H9 (cell line): ENCODE measurements at regions not wholly inside any gene's neighbourhood (a gene's known extent, or its start where the extent isn't known, plus 50 kb on each side); places are given as distances from the start of the nearest gene placed in this dataset.
A peak's percentile ranks its signal among the peaks of the same experiment; 100 is the strongest.

Experiments
- DNase-seq: peaks from one replicate; pipeline ENCODE4 v3.0.0-alpha.2; 2017
- H2AFZ ChIP-seq: one replicate; pipeline ENCODE4 v1.6.1; 2013; ENCODE audit warnings: mild to moderate bottlenecking, low read length, control low read depth, moderate library complexity
- H2AK5ac ChIP-seq: 2 replicates; pipeline ENCODE4 v1.6.1; 2013; ENCODE audit warnings: low read length, control low read depth, mixed read lengths; ENCODE audit not compliant: insufficient read length
- H2BK120ac ChIP-seq: one replicate; pipeline ENCODE4 v1.6.1; 2013; ENCODE audit warnings: low read depth, mild to moderate bottlenecking, low read length, control low read depth, inconsistent platforms; ENCODE audit not compliant: poor library complexity, severe bottlenecking
- H2BK12ac ChIP-seq: 2 replicates; pipeline ENCODE4 v1.6.1; 2013; ENCODE audit warnings: low read length, control low read depth, mixed read lengths, low read depth; ENCODE audit not compliant: insufficient read length
- H2BK15ac ChIP-seq: 2 replicates; pipeline ENCODE4 v1.6.1; 2013; ENCODE audit warnings: low read depth, low read length, control low read depth
- H2BK20ac ChIP-seq: one replicate; pipeline ENCODE4 v1.6.1; 2013; ENCODE audit warnings: low read depth, mild to moderate bottlenecking, low read length, control low read depth, inconsistent platforms; ENCODE audit not compliant: poor library complexity, severe bottlenecking
- H2BK5ac ChIP-seq: 2 replicates; pipeline ENCODE4 v1.6.1; 2013; ENCODE audit warnings: low read length, control low read depth, mixed read lengths; ENCODE audit not compliant: insufficient read length
- H3K14ac ChIP-seq: 2 replicates; pipeline ENCODE4 v1.6.1; 2013; ENCODE audit warnings: low read length, control low read depth; ENCODE audit not compliant: insufficient read depth
- H3K18ac ChIP-seq: 2 replicates; pipeline ENCODE4 v1.6.1; 2013; ENCODE audit warnings: low read depth, mild to moderate bottlenecking, mixed read lengths, low read length, control low read depth; ENCODE audit not compliant: insufficient read length
- H3K23ac ChIP-seq: 2 replicates; pipeline ENCODE4 v1.6.1; 2013; ENCODE audit warnings: low read length, control low read depth, mixed read lengths, low read depth; ENCODE audit not compliant: insufficient read length
- H3K23me2 ChIP-seq: 2 replicates; pipeline ENCODE4 v1.6.1; 2013; ENCODE audit warnings: low read depth, mild to moderate bottlenecking, mixed read lengths, low read length, control low read depth; ENCODE audit not compliant: insufficient read length, poor library complexity, severe bottlenecking
- H3K27ac ChIP-seq: 2 replicates; pipeline ENCODE4 v1.5.1; 2013; ENCODE audit warnings: low read length, control low read depth, mixed read lengths, low read depth; ENCODE audit not compliant: insufficient read length
- H3K27me3 ChIP-seq: 2 replicates; pipeline ENCODE4 v1.6.1; 2013; ENCODE audit warnings: low read length, control low read depth, inconsistent platforms; ENCODE audit not compliant: insufficient read depth
- H3K4ac ChIP-seq: 2 replicates; pipeline ENCODE4 v1.6.1; 2013; ENCODE audit warnings: low read depth, mild to moderate bottlenecking, control low read depth, inconsistent platforms, low read length, moderate library complexity
- H3K4me1 ChIP-seq: 2 replicates; pipeline ENCODE4 v1.6.1; 2013; ENCODE audit warnings: low read length, control low read depth, inconsistent platforms; ENCODE audit not compliant: insufficient read depth
- H3K4me2 ChIP-seq: 2 replicates; pipeline ENCODE4 v1.6.1; 2013; ENCODE audit warnings: low read length, control low read depth, mixed read lengths; ENCODE audit not compliant: insufficient read length, insufficient read depth
- H3K56ac ChIP-seq: 2 replicates; pipeline ENCODE4 v1.6.1; 2013; ENCODE audit warnings: low read depth, mild to moderate bottlenecking, mixed read lengths, low read length, control low read depth; ENCODE audit not compliant: insufficient read length
- H3K79me1 ChIP-seq: 2 replicates; pipeline ENCODE4 v1.6.1; 2013; ENCODE audit warnings: low read depth, mild to moderate bottlenecking, moderate library complexity, low read length, control low read depth, inconsistent platforms; ENCODE audit not compliant: insufficient read depth, poor library complexity, severe bottlenecking
- H3K79me2 ChIP-seq: 2 replicates; pipeline ENCODE4 v1.6.1; 2013; ENCODE audit warnings: low read length, control low read depth, inconsistent platforms; ENCODE audit not compliant: insufficient read depth
- H3K9ac ChIP-seq: 2 replicates; pipeline ENCODE4 v1.6.1; 2013; ENCODE audit warnings: low read length, control low read depth, mixed read lengths; ENCODE audit not compliant: insufficient read length; ENCODE audit errors: extremely low read depth
- H3K9me3 ChIP-seq: one replicate; pipeline ENCODE4 v1.6.1; 2013; ENCODE audit warnings: low read depth, low read length, inconsistent platforms; ENCODE audit not compliant: control insufficient read depth
- H3T11ph ChIP-seq: one replicate; pipeline ENCODE4 v1.6.1; 2013; ENCODE audit warnings: mild to moderate bottlenecking, low read length, control low read depth, inconsistent platforms
- H4K20me1 ChIP-seq: one replicate; pipeline ENCODE4 v1.6.1; 2013; ENCODE audit not compliant: control insufficient read depth, insufficient read length, insufficient read depth
- H4K5ac ChIP-seq: 2 replicates; pipeline ENCODE4 v1.6.1; 2013; ENCODE audit warnings: low read depth, mild to moderate bottlenecking, mixed read lengths, low read length, control low read depth; ENCODE audit not compliant: insufficient read length
- H4K8ac ChIP-seq: replicated peaks from 2 replicates; pipeline ENCODE4 v1.6.1; 2013; ENCODE audit warnings: low read length, control low read depth, mixed read lengths, low read depth; ENCODE audit not compliant: insufficient read length
- H4K91ac ChIP-seq: 2 replicates; pipeline ENCODE4 v1.6.1; 2013; ENCODE audit warnings: low read depth, mild to moderate bottlenecking, moderate library complexity, mixed read lengths, low read length, control low read depth; ENCODE audit not compliant: insufficient read length
- H3K27ac Mint-ChIP-seq, 3 experiments: 2 replicates in 2 of 3; 3 replicates in 1 of 3; pipeline ENCODE4 v1.8.0; 2020 to 2021; ENCODE audit warnings: mixed read lengths in 3 of 3, mild to moderate bottlenecking in 1 of 3, moderate library complexity in 1 of 3
- H3K27me3 Mint-ChIP-seq: 2 replicates; pipeline ENCODE4 v1.8.0; 2021; ENCODE audit warnings: low read depth, mild to moderate bottlenecking, moderate library complexity, mixed read lengths
- H3K36me3 Mint-ChIP-seq, 3 experiments: 2 replicates in 2 of 3; 3 replicates in 1 of 3; pipeline ENCODE4 v1.8.0; 2020 to 2021; ENCODE audit warnings: low read depth in 3 of 3, mixed read lengths in 3 of 3; ENCODE audit not compliant: insufficient read depth in 1 of 3
- H3K4me1 Mint-ChIP-seq, 2 experiments: 2 replicates each; pipeline ENCODE4 v1.8.0; 2020; ENCODE audit warnings: mixed read lengths in 2 of 2
- H3K4me3 Mint-ChIP-seq, 2 experiments: 2 replicates in 1 of 2; 3 replicates in 1 of 2; pipeline ENCODE4 v1.8.0; 2020 to 2021; ENCODE audit warnings: mild to moderate bottlenecking in 2 of 2, mixed read lengths in 2 of 2, moderate library complexity in 1 of 2
- H3K9me3 Mint-ChIP-seq, 2 experiments: 2 replicates in 1 of 2; 3 replicates in 1 of 2; pipeline ENCODE4 v1.8.0; 2020; ENCODE audit warnings: mild to moderate bottlenecking in 2 of 2, mixed read lengths in 2 of 2, moderate library complexity in 1 of 2
- WGBS: extraction: QIAGEN DNeasy Blood & Tissue Kit; methylation state at CpG from one replicate; pipeline ENCODE4 v1.1.7; 2013; ENCODE audit warnings: missing lambda C conversion rate, low lambda C conversion rate, mixed read lengths; ENCODE audit not compliant: insufficient read length; ENCODE audit errors: extremely low coverage; 5-methylcytosine and 5-hydroxymethylcytosine counted together
- TF ChIP-seq, protein P1 (sequence below): fragments of 200-600 bp; sonication (generic); conservative IDR thresholded peaks from 3 replicates; pipeline ENCODE4 v1.8.0; 2021; ENCODE audit warnings: antibody characterized with exemption, mild to moderate bottlenecking

DNA sequence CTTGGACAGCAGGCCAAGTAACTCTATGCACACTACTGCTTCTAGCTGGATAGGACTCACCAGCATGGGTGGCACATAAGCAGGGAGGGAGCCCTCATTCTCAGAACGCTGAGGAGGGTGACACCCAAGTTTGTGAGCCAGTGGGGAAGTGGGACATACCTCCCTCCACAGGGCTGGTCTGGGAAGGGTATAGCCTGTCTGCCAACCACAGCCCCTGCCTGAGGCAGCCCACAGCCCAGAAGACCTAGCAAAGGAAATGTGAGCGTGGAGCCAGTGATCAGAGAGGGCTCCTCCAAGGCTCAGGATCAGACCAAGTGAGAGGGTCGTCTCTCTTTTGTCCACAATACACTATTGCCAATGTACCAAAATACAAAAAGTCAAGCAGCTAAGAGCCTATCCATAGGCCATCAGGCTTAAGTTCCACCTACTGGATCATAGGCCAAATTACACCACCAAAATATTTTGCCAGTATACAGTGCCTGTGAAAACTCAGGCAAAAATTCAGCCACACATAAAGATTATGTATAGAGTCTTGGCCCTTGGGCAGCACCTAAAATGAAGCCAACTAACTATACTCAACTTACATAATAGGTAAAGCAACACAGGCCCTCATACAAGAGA lies 1203.1 kb downstream of the PCDH18 start:
- Mint-ChIP-seq H3K27ac (no peak overlapping the region; a peak in 1 of 7 replicates), H3K27me3 (peaks cover 2% of the 10 kb centered on the region; the same call in 1 of the 2 replicates)
- no peak overlapping the region for H4K8ac ChIP-seq

More for the DNA sequence above, 1203.1 kb downstream of the PCDH18 start:
- H3K9ac ChIP-seq = no peak overlapping the region
- no peak overlapping the region for H3K27ac ChIP-seq
- DNase-seq = no peak
- H3K36me3 Mint-ChIP-seq = no peaks in the 10 kb centered on the region; a peak in 1 of 7 replicates
- H3K79me1 ChIP-seq = no peaks in the 10 kb centered on the region
- TF ChIP-seq, protein P1, sequence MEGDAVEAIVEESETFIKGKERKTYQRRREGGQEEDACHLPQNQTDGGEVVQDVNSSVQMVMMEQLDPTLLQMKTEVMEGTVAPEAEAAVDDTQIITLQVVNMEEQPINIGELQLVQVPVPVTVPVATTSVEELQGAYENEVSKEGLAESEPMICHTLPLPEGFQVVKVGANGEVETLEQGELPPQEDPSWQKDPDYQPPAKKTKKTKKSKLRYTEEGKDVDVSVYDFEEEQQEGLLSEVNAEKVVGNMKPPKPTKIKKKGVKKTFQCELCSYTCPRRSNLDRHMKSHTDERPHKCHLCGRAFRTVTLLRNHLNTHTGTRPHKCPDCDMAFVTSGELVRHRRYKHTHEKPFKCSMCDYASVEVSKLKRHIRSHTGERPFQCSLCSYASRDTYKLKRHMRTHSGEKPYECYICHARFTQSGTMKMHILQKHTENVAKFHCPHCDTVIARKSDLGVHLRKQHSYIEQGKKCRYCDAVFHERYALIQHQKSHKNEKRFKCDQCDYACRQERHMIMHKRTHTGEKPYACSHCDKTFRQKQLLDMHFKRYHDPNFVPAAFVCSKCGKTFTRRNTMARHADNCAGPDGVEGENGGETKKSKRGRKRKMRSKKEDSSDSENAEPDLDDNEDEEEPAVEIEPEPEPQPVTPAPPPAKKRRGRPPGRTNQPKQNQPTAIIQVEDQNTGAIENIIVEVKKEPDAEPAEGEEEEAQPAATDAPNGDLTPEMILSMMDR = peak; percentile 60
- H2BK12ac ChIP-seq = no peak overlapping the region
- H3K4me3 Mint-ChIP-seq = no peak overlapping the region
- no peaks in the 10 kb centered on the region for H3K27me3 ChIP-seq
- H3K79me2 ChIP-seq = no peaks in the 10 kb centered on the region
- no peak overlapping the region for H4K91ac ChIP-seq
- no peaks in the 10 kb centered on the region for H3K9me3 Mint-ChIP-seq
- H2AK5ac ChIP-seq = no peak overlapping the region
- H3K56ac ChIP-seq = no peak overlapping the region
- no peak overlapping the region for H3K18ac ChIP-seq
- H3K23me2 ChIP-seq = no peaks in the 10 kb centered on the region
- H3T11ph ChIP-seq = no peak overlapping the region
- H4K5ac ChIP-seq = no peak overlapping the region
- no peak overlapping the region for H2BK15ac ChIP-seq
- H2BK20ac ChIP-seq = no peak overlapping the region
- H2BK5ac ChIP-seq = no peak overlapping the region
- no peak overlapping the region for H3K23ac ChIP-seq
- H3K4ac ChIP-seq = no peak overlapping the region
- no peak overlapping the region for H2AFZ ChIP-seq
- no peak overlapping the region for H3K14ac ChIP-seq
- H4K20me1 ChIP-seq = no peaks in the 10 kb centered on the region
- H3K9me3 ChIP-seq = no peaks in the 10 kb centered on the region
- H2BK120ac ChIP-seq = no peak overlapping the region
- H3K4me1 ChIP-seq = no peaks in the 10 kb centered on the region
- no CpG with 5 or more reads among the region's 3 CpGs for WGBS
- H3K4me2 ChIP-seq = no peak overlapping the region
- no peaks in the 10 kb centered on the region; a peak in 1 of 4 replicates for H3K4me1 Mint-ChIP-seq
